Endodermal cell (in vitro differentiated cells): ENCODE measurements at regions not wholly inside any gene's neighbourhood (a gene's known extent, or its start where the extent isn't known, plus 50 kb on each side); places are given as distances from the start of the nearest gene placed in this dataset.

Source experiments
- DNase-seq: peaks from one replicate; pipeline ENCODE4 v3.0.0-alpha.2; 2017
- H3K27ac ChIP-seq: 2 replicates; pipeline ENCODE4 v1.5.1; 2013; ENCODE audit warnings: mild to moderate bottlenecking, low read depth, low read length, moderate library complexity
- H3K27me3 ChIP-seq: 2 replicates; pipeline ENCODE4 v1.6.1; 2013; ENCODE audit warnings: mild to moderate bottlenecking, low read length, moderate library complexity; ENCODE audit not compliant: insufficient read depth, control insufficient read depth, poor library complexity, severe bottlenecking
- H3K36me3 ChIP-seq: 2 replicates; pipeline ENCODE4 v1.7.0; 2013; ENCODE audit warnings: mild to moderate bottlenecking, low read length, moderate library complexity; ENCODE audit not compliant: control insufficient read depth, insufficient read depth
- H3K4me1 ChIP-seq: one replicate; pipeline ENCODE4 v1.7.0; 2013; ENCODE audit warnings: low read length; ENCODE audit not compliant: control insufficient read depth, insufficient read depth
- H3K4me3 ChIP-seq: 2 replicates; pipeline ENCODE4 v1.5.1; 2013; ENCODE audit warnings: mild to moderate bottlenecking, low read length, moderate library complexity
- H3K9ac ChIP-seq: 2 replicates; pipeline ENCODE4 v1.6.1; 2013; ENCODE audit warnings: mild to moderate bottlenecking, low read length, moderate library complexity; ENCODE audit not compliant: poor library complexity, severe bottlenecking; ENCODE audit errors: extremely low read depth
- H3K9me3 ChIP-seq: 2 replicates; pipeline ENCODE4 v1.6.1; 2013; ENCODE audit warnings: mild to moderate bottlenecking, low read length, moderate library complexity; ENCODE audit not compliant: control insufficient read depth
- H3K27ac Mint-ChIP-seq: 2 replicates; pipeline ENCODE4 v1.8.0; 2020; ENCODE audit warnings: mixed read lengths
- H3K27me3 Mint-ChIP-seq: 2 replicates; pipeline ENCODE4 v1.8.0; 2021; ENCODE audit warnings: mild to moderate bottlenecking, mixed read lengths; ENCODE audit not compliant: insufficient read depth
- H3K36me3 Mint-ChIP-seq: 2 replicates; pipeline ENCODE4 v1.8.0; 2020; ENCODE audit warnings: low read depth, mixed read lengths
- H3K4me1 Mint-ChIP-seq: 2 replicates; pipeline ENCODE4 v1.8.0; 2020; ENCODE audit warnings: mixed read lengths
- H3K4me3 Mint-ChIP-seq: 2 replicates; pipeline ENCODE4 v1.8.0; 2020; ENCODE audit warnings: mild to moderate bottlenecking, moderate library complexity, mixed read lengths
- H3K9me3 Mint-ChIP-seq: 2 replicates; pipeline ENCODE4 v1.8.0; 2020; ENCODE audit warnings: mild to moderate bottlenecking, mixed read lengths
- WGBS, 2 experiments: methylation state at CpG; one replicate each; pipeline versions ENCODE4 v1.1.5 to v1.1.7; 2013; ENCODE audit warnings: missing lambda C conversion rate in 2 of 2, mixed read lengths in 1 of 2; ENCODE audit not compliant: insufficient coverage in 1 of 2, insufficient read length in 1 of 2; 5-methylcytosine and 5-hydroxymethylcytosine counted together
- TF ChIP-seq, protein P1 (sequence below): fragments of 200-600 bp; sonication (generic); conservative IDR thresholded peaks from 2 replicates; pipeline ENCODE4 v1.5.0; 2021; ENCODE audit warnings: antibody characterized with exemption, mild to moderate bottlenecking

DNA sequence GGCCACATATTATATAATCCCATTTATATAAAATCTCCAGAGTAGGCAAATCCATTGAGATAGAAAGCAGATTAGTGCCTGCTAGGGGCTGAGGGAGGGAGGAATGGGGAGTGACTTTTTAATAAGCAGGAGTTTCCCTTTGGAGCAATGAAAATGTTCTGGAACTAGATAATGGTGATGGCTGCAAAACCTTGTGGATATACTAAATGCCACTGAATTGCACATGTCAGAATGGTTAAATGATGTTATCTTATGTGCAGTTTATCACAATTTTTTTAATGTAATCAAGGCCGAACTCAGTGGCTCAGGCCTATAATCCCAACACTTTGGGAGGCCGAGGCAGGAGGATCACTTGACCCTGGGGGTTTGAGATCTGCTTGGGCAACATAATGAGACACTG lies 145.5 kb upstream of the AUTS2 start:
- H3K27ac Mint-ChIP-seq: no peak overlapping the region
- H3K36me3 Mint-ChIP-seq: no peaks in the 10 kb centered on the region
- no peak for DNase-seq
- Histone ChIP-seq H3K27ac (no peak overlapping the region), H3K36me3 (no peaks in the 10 kb centered on the region), H3K4me1 (no peaks in the 10 kb centered on the region), H3K9me3 (no peaks in the 10 kb centered on the region), H3K4me3 (no peak overlapping the region), H3K9ac (no peak overlapping the region), H3K27me3 (no peaks in the 10 kb centered on the region)
- H3K27me3 Mint-ChIP-seq: peaks cover 2% of the 10 kb centered on the region
- H3K4me3 Mint-ChIP-seq: no peak overlapping the region
- peaks cover 30% of the 10 kb centered on the region for H3K4me1 Mint-ChIP-seq
- TF ChIP-seq, protein P1, sequence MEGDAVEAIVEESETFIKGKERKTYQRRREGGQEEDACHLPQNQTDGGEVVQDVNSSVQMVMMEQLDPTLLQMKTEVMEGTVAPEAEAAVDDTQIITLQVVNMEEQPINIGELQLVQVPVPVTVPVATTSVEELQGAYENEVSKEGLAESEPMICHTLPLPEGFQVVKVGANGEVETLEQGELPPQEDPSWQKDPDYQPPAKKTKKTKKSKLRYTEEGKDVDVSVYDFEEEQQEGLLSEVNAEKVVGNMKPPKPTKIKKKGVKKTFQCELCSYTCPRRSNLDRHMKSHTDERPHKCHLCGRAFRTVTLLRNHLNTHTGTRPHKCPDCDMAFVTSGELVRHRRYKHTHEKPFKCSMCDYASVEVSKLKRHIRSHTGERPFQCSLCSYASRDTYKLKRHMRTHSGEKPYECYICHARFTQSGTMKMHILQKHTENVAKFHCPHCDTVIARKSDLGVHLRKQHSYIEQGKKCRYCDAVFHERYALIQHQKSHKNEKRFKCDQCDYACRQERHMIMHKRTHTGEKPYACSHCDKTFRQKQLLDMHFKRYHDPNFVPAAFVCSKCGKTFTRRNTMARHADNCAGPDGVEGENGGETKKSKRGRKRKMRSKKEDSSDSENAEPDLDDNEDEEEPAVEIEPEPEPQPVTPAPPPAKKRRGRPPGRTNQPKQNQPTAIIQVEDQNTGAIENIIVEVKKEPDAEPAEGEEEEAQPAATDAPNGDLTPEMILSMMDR: no peak
- no peaks in the 10 kb centered on the region for H3K9me3 Mint-ChIP-seq
- WGBS, 2 experiments: 99% methylated on average over 2 of the region's 2 CpGs; no CpG with 5 or more reads in 1 of the 2 experiments

DNA sequence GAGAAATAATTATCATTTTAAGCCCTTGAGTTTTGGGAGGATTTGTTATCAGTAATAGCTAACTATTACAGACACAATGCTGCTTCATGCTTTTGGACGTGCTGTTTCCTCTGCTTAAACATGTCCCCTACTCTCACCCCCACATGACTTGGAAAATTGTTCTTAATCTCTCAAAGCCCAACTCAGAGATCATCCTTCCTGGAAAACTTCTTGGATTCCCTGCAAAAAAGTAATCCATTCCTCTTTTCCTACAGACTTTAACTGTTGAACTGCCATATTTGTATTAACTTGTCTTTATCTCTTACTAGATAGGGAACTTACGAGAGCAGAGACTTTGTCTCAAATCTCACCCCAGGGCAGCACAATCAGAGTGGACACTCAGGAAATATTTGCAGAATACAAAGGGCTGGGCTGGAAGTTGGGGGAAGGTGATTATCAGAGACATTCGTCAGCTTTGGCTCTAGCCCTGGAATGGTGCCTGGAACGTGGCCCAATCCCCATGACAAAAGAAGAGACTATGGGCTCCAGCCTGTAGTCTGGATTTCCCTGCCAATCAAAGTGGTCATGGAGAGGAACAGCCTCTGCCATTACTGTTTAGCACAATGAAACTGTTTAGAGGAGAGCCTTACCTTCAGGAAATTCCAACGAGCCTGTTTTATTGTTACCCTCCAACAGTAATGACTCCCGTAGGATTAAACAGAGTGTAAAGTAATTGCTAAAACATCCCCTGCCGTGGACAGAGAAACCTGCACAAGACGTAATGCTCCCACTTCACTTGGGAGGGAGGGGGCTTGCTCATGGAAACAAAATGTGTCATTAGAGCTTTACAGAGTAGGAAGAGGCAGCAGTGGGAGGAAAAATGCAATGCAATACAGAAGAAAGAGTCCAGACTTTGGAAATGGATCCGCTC lies 140.4 kb upstream of the AUTS2 start:
- peaks cover 3% of the 10 kb centered on the region for H3K4me1 ChIP-seq
- Mint-ChIP-seq H3K27me3 (no peaks in the 10 kb centered on the region), H3K27ac (peak overlapping the region; percentile 91), H3K36me3 (no peaks in the 10 kb centered on the region), H3K9me3 (peaks cover 8% of the 10 kb centered on the region), H3K4me1 (peaks cover 10% of the 10 kb centered on the region), H3K4me3 (no peak overlapping the region)
- H3K36me3 ChIP-seq: no peaks in the 10 kb centered on the region
- H3K4me3 ChIP-seq: peak overlapping the region; percentile 0
- peak; percentile 76 for DNase-seq
- no peaks in the 10 kb centered on the region for H3K27me3 ChIP-seq
- 44 to 54% methylated on average over 8 to 9 of the region's 9 CpGs for WGBS, 2 experiments
- no peak overlapping the region for H3K9ac ChIP-seq
- peak overlapping the region; percentile 61 for H3K27ac ChIP-seq
- peaks cover 11% of the 10 kb centered on the region for H3K9me3 ChIP-seq
- TF ChIP-seq, protein P1: no peak

DNA sequence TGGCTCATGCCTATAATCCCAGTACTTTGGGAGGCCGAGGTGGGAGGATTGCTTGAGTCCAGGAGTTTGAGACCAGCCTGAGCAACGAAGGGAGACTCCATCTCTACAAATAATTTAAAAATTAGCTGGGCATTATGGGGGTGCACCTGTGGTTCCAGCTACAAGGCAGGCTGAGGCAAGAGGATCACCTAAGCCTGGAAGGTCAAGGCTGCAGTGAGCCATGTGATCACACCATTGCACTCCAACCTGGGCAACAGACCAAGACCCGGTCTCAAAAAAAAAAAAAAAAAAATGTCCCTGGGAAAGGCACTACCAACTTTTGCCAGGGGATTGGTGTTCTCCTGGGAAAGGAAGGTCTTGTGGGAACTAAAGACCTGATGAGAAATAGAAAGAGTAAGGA lies 134.2 kb upstream of the AUTS2 start:
- 95% methylated on average over 3 of the region's 3 CpGs; no CpG with 5 or more reads in 1 of the 2 experiments for WGBS, 2 experiments
- no peak for DNase-seq
- Histone ChIP-seq H3K36me3 (no peaks in the 10 kb centered on the region), H3K9me3 (peaks cover 37% of the 10 kb centered on the region), H3K9ac (no peak overlapping the region), H3K27me3 (no peaks in the 10 kb centered on the region), H3K4me1 (no peaks in the 10 kb centered on the region), H3K4me3 (no peak overlapping the region), H3K27ac (no peak overlapping the region)
- Mint-ChIP-seq H3K4me3 (no peak overlapping the region), H3K4me1 (no peaks in the 10 kb centered on the region), H3K9me3 (peaks cover 35% of the 10 kb centered on the region), H3K36me3 (peaks cover 4% of the 10 kb centered on the region), H3K27me3 (no peaks in the 10 kb centered on the region), H3K27ac (no peak overlapping the region)
- TF ChIP-seq, protein P1: no peak
